ENCODE measurements at regions not wholly inside any gene's neighbourhood (a gene's known extent, or its start where the extent isn't known, plus 50 kb on each side); places are given as distances from the start of the nearest gene placed in this dataset.

GRCh38 chr2:121149384-121149783, 135.6 kb downstream of the TFCP2L1 start:
- TF ChIP-seq CTCF (IDR thresholded peaks at IDR 0.05; ENCODE audit: poor library complexity), result no peak
- no peak for TF ChIP-seq EZH2phosphoT487 (IDR thresholded peaks at IDR 0.05; ENCODE audit: low read depth, severe bottlenecking, unreplicated experiment)
- TF ChIP-seq EZH2 (IDR thresholded peaks at IDR 0.05; ENCODE audit: borderline replicate concordance), result no peak
